ENCODE measurements at regions not wholly inside any gene's neighbourhood (a gene's known extent, or its start where the extent isn't known, plus 50 kb on each side); places are given as distances from the start of the nearest gene placed in this dataset.

DNA sequence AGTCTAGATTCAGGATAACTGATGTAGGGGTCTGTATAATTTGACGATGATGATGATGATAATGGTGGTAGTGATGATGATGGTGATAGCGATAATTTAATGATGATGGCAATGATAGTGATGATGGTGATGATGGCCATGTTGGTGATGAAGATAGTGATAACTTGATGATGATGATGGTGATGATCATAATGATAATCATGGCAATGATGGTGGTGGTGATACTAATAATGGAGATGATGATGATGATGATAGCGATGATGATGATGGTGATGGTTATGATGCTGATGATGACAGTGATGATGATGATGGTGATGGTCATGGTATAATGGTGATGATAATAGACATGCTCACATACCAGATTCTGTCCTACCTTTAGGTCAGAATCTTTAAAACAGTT is 66.2 kb upstream of the SEZ6L start (continued):
- TF ChIP-seq, protein P1, sequence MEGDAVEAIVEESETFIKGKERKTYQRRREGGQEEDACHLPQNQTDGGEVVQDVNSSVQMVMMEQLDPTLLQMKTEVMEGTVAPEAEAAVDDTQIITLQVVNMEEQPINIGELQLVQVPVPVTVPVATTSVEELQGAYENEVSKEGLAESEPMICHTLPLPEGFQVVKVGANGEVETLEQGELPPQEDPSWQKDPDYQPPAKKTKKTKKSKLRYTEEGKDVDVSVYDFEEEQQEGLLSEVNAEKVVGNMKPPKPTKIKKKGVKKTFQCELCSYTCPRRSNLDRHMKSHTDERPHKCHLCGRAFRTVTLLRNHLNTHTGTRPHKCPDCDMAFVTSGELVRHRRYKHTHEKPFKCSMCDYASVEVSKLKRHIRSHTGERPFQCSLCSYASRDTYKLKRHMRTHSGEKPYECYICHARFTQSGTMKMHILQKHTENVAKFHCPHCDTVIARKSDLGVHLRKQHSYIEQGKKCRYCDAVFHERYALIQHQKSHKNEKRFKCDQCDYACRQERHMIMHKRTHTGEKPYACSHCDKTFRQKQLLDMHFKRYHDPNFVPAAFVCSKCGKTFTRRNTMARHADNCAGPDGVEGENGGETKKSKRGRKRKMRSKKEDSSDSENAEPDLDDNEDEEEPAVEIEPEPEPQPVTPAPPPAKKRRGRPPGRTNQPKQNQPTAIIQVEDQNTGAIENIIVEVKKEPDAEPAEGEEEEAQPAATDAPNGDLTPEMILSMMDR (IDR thresholded peaks at IDR 0.05) = no peak
- TF ChIP-seq SOX15 (CRISPR knock-in tag; IDR thresholded peaks at IDR 0.05) (no peak), NR3C1 (CRISPR knock-in tag; conservative IDR thresholded peaks at IDR 0.05; ENCODE audit: low read depth) (no peak), ETV6 (CRISPR knock-in tag; IDR thresholded peaks at IDR 0.05) (no peak), OVOL2 (CRISPR knock-in tag; IDR thresholded peaks at IDR 0.05; ENCODE audit: borderline replicate concordance) (no peak)
- TF ChIP-seq, protein P2, sequence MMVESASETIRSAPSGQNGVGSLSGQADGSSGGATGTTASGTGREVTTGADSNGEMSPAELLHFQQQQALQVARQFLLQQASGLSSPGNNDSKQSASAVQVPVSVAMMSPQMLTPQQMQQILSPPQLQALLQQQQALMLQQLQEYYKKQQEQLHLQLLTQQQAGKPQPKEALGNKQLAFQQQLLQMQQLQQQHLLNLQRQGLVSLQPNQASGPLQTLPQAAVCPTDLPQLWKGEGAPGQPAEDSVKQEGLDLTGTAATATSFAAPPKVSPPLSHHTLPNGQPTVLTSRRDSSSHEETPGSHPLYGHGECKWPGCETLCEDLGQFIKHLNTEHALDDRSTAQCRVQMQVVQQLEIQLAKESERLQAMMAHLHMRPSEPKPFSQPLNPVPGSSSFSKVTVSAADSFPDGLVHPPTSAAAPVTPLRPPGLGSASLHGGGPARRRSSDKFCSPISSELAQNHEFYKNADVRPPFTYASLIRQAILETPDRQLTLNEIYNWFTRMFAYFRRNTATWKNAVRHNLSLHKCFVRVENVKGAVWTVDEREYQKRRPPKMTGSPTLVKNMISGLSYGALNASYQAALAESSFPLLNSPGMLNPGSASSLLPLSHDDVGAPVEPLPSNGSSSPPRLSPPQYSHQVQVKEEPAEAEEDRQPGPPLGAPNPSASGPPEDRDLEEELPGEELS (CRISPR knock-in tag; IDR thresholded peaks at IDR 0.05) = no peak
- TF ChIP-seq, protein P3, sequence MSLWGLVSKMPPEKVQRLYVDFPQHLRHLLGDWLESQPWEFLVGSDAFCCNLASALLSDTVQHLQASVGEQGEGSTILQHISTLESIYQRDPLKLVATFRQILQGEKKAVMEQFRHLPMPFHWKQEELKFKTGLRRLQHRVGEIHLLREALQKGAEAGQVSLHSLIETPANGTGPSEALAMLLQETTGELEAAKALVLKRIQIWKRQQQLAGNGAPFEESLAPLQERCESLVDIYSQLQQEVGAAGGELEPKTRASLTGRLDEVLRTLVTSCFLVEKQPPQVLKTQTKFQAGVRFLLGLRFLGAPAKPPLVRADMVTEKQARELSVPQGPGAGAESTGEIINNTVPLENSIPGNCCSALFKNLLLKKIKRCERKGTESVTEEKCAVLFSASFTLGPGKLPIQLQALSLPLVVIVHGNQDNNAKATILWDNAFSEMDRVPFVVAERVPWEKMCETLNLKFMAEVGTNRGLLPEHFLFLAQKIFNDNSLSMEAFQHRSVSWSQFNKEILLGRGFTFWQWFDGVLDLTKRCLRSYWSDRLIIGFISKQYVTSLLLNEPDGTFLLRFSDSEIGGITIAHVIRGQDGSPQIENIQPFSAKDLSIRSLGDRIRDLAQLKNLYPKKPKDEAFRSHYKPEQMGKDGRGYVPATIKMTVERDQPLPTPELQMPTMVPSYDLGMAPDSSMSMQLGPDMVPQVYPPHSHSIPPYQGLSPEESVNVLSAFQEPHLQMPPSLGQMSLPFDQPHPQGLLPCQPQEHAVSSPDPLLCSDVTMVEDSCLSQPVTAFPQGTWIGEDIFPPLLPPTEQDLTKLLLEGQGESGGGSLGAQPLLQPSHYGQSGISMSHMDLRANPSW (CRISPR knock-in tag; conservative IDR thresholded peaks at IDR 0.05; ENCODE audit: low read depth) = no peak

DNA sequence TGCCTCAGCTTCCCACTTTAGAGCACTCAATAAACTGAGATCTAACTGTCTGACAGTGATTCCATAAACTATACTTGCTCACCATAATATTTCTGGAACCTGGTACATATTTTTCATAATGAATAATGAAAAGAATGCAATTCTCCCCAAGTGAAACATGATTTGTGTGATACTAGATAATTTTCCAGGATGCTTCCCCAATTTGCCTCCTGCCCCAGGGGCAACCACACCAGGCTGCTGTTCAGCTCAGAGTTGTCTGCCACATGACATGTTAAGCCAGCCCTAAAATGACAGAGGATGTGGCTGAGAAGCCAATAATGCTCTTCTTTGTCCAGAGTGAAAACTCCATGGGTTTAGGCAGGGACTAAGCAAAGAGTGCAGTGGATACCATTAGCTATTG is 62.9 kb upstream of the SEZ6L start:
- Mint-ChIP-seq H3K27me3 (ENCODE audit: low read depth) (peaks cover 11% of the 10 kb centered on the region), H3K4me1 (no peaks in the 10 kb centered on the region), H3K4me3 (no peak overlapping the region), H3K9me3 (peaks cover 15% of the 10 kb centered on the region), H3K27ac (no peak overlapping the region), H3K36me3 (peaks cover 3% of the 10 kb centered on the region; the same call in 1 of the 2 replicates)
- ChIA-PET CTCF (no interaction called here), POLR2A (no interaction called here)
- ATAC-seq (no peak), DNase-seq (ENCODE audit: low spot score) (no peak)
- no peak for TF ChIP-seq MXD4 (CRISPR knock-in tag; IDR thresholded peaks at IDR 0.05; ENCODE audit: borderline replicate concordance)
- no peak for TF ChIP-seq JUN (CRISPR knock-in tag; IDR thresholded peaks at IDR 0.05)
- TF ChIP-seq TEAD4 (CRISPR knock-in tag; IDR thresholded peaks at IDR 0.05) = no peak
- TF ChIP-seq, protein P4, sequence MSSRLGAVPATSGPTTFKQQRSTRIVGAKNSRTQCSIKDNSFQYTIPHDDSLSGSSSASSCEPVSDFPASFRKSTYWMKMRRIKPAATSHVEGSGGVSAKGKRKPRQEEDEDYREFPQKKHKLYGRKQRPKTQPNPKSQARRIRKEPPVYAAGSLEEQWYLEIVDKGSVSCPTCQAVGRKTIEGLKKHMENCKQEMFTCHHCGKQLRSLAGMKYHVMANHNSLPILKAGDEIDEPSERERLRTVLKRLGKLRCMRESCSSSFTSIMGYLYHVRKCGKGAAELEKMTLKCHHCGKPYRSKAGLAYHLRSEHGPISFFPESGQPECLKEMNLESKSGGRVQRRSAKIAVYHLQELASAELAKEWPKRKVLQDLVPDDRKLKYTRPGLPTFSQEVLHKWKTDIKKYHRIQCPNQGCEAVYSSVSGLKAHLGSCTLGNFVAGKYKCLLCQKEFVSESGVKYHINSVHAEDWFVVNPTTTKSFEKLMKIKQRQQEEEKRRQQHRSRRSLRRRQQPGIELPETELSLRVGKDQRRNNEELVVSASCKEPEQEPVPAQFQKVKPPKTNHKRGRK (CRISPR knock-in tag; IDR thresholded peaks at IDR 0.05; ENCODE audit: borderline replicate concordance) = no peak
- TF ChIP-seq, protein P5, sequence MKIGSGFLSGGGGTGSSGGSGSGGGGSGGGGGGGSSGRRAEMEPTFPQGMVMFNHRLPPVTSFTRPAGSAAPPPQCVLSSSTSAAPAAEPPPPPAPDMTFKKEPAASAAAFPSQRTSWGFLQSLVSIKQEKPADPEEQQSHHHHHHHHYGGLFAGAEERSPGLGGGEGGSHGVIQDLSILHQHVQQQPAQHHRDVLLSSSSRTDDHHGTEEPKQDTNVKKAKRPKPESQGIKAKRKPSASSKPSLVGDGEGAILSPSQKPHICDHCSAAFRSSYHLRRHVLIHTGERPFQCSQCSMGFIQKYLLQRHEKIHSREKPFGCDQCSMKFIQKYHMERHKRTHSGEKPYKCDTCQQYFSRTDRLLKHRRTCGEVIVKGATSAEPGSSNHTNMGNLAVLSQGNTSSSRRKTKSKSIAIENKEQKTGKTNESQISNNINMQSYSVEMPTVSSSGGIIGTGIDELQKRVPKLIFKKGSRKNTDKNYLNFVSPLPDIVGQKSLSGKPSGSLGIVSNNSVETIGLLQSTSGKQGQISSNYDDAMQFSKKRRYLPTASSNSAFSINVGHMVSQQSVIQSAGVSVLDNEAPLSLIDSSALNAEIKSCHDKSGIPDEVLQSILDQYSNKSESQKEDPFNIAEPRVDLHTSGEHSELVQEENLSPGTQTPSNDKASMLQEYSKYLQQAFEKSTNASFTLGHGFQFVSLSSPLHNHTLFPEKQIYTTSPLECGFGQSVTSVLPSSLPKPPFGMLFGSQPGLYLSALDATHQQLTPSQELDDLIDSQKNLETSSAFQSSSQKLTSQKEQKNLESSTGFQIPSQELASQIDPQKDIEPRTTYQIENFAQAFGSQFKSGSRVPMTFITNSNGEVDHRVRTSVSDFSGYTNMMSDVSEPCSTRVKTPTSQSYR (CRISPR knock-in tag; IDR thresholded peaks at IDR 0.05) = no peak
- no peak for TF ChIP-seq RELA (CRISPR knock-in tag; IDR thresholded peaks at IDR 0.05; ENCODE audit: borderline replicate concordance)
- TF ChIP-seq ZNF121 (CRISPR knock-in tag; IDR thresholded peaks at IDR 0.05) = no peak
- no peak for TF ChIP-seq TP53 (CRISPR knock-in tag; IDR thresholded peaks at IDR 0.05)
- no peak for TF ChIP-seq ATF1 (CRISPR knock-in tag; IDR thresholded peaks at IDR 0.05)
- TF ChIP-seq, protein P6, sequence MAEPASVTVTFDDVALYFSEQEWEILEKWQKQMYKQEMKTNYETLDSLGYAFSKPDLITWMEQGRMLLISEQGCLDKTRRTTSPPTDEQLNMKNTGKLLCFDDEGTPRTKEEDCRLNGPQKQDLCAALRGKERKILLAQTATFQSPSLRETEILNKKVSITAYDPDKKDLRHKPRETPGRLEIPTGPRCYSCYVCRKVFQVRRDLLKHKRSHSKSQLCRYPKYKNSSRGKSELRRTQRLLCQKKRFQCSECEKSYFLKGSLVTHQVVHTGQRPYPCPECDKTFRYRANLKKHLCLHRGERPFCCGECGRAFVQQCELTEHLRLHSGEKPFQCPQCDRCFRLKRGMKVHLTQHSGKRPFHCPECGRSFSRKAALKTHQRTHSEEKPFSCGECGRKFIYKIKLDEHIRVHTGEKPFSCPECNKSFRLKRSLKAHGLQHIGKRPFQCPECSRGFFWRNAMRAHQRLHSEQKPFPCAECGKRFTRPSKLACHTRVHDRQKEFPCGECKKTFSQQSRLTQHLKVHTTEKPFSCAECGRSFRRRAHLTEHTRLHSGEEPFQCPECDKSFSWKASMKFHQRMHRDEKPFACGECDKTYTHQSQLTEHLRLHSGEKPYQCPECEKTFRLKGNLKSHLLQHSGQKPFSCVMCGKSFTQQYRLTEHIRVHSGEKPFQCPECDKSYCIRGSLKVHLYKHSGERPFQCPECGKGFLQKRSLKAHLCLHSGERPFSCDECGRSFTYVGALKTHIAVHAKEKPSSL (CRISPR knock-in tag; conservative IDR thresholded peaks at IDR 0.05) = no peak
- TF ChIP-seq, protein P7, sequence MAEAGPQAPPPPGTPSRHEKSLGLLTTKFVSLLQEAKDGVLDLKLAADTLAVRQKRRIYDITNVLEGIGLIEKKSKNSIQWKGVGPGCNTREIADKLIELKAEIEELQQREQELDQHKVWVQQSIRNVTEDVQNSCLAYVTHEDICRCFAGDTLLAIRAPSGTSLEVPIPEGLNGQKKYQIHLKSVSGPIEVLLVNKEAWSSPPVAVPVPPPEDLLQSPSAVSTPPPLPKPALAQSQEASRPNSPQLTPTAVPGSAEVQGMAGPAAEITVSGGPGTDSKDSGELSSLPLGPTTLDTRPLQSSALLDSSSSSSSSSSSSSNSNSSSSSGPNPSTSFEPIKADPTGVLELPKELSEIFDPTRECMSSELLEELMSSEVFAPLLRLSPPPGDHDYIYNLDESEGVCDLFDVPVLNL (CRISPR knock-in tag; IDR thresholded peaks at IDR 0.05; ENCODE audit: borderline replicate concordance, low read depth) = no peak
- TF ChIP-seq, protein P8, sequence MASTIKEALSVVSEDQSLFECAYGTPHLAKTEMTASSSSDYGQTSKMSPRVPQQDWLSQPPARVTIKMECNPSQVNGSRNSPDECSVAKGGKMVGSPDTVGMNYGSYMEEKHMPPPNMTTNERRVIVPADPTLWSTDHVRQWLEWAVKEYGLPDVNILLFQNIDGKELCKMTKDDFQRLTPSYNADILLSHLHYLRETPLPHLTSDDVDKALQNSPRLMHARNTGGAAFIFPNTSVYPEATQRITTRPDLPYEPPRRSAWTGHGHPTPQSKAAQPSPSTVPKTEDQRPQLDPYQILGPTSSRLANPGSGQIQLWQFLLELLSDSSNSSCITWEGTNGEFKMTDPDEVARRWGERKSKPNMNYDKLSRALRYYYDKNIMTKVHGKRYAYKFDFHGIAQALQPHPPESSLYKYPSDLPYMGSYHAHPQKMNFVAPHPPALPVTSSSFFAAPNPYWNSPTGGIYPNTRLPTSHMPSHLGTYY (CRISPR knock-in tag; IDR thresholded peaks at IDR 0.05) = no peak

Data from WTC11 (cell line).